HG03469 (cell line): ENCODE measurements at regions not wholly inside any gene's neighbourhood (a gene's known extent, or its start where the extent isn't known, plus 50 kb on each side); places are given as distances from the start of the nearest gene placed in this dataset.

Experiments
- ATAC-seq: cut with Tn5 transposase; IDR thresholded peaks from one replicate; pipeline ENCODE4 v1.9.1; 2021; ENCODE audit warnings: mild to moderate bottlenecking, moderate library complexity, moderate number of reproducible peaks; ENCODE audit not compliant: unreplicated experiment

GRCh38 chr6:1201547-1202200 lies 110.2 kb upstream of the FOXQ1 start:
- no peak for ATAC-seq

DNA sequence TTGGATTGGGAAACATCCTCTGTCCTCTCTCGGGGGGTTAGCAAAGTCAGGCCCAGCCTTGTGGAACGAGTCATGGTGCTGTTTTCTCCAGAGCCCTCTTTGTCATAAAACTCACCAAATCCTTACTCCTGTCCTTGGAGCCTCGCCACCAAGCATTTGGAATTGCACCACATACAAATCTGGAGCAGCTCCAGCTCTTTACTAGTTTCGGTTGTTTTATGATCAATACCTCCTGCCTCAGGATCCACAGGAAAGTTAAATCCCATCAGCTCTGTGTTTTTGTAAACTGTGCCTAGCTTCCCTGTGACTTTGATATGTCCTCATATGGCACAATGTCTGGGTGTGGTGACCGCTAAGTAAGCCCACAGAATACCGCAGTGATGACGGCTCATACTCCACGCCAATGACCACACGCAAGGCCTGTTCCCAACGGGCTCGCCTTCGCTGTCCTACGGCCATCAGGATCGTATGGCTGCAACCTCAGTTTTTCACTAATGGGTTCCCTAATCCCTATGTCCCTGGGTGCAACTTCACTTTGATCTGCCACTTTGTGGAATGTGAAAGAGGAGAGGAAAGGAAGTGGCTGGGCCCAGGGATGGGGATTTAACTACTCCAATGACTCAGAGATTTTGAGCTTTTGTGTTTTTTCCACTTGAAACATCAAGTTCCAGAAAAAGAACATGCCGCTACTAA lies 111.3 kb upstream of the FOXQ1 start:
- no peak for ATAC-seq

DNA sequence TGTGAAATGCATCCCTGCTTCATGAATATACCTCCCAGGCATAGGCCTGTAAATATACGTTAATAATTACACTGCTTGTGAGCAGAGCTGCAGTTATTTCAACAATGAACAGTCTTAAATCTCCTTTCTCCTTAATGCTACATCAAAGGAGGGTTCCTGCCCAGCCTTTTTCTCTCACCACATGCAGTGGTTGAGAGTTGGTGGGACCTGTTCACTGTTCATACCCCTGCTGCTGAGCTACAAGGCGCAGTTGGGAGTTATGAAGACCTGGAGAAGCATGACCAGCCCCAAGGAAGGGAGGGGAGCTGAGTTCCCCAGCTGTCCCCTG lies 111.9 kb upstream of the FOXQ1 start:
- ATAC-seq, result no peak

DNA sequence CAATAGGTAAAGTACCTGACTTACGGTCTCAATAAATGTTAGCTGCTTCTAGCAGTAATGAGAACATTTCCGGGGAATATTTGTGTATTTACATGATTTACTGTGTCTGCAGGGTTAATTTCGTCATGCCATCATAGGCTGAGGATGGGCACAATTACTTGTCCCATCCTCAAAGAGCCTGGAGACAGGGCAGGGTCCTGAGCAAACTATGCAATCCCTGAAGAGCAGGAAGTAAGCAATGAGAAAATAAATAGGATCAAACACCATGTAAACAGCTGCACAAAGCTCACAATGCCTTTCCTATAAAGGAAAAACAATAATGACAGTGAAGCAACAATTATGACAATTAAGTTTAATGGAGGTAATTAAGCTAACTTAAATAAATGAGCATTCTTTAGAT lies 114.6 kb upstream of the FOXQ1 start:
- ATAC-seq, result no peak

GRCh38 chr6:1191141-1191630 lies 120.7 kb upstream of the FOXQ1 start:
- ATAC-seq, result no peak

DNA sequence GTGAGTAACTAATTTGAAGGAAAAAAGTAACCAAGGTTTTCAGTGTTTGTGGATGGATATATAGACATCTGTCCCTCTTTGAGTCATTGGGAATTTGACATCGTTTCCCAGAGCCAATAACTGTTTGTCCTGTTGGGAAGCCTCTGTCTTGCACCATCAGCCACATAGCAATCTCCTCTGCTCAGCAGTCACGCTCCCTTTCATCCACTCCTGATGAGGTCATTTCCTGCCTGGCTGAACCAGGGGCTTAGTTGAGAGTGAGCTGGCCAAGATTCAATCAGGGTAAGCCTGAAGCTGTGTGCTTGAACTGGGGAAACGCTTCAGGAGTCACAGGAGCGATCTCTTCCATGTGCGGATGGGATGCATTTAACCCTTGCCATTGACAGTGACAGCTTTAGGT lies 121.5 kb upstream of the FOXQ1 start:
- ATAC-seq, result no peak

GRCh38 chr6:1188199-1188598 lies 123.7 kb upstream of the FOXQ1 start:
- no peak for ATAC-seq

GRCh38 chr6:1187293-1188131 lies 124.4 kb upstream of the FOXQ1 start:
- ATAC-seq, result no peak

DNA sequence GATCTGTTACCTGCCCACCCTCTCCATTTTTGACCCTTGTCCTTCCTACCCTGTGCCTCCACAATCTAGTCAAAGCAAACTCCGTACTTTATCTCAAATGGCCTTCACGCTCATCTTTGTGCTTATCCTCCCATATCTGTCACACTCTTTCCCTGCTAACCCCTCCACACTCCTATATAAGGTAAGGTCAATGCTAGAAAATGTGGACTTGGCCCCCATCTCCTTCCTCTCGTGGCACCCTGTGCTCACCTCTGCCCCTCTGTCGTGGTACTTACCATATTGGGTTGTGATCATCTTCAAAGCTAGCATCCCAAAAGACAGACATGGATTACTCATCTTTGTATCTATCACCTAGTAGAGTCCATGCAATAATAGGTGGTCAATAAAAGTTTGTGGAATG lies 127.6 kb upstream of the FOXQ1 start:
- no peak for ATAC-seq

DNA sequence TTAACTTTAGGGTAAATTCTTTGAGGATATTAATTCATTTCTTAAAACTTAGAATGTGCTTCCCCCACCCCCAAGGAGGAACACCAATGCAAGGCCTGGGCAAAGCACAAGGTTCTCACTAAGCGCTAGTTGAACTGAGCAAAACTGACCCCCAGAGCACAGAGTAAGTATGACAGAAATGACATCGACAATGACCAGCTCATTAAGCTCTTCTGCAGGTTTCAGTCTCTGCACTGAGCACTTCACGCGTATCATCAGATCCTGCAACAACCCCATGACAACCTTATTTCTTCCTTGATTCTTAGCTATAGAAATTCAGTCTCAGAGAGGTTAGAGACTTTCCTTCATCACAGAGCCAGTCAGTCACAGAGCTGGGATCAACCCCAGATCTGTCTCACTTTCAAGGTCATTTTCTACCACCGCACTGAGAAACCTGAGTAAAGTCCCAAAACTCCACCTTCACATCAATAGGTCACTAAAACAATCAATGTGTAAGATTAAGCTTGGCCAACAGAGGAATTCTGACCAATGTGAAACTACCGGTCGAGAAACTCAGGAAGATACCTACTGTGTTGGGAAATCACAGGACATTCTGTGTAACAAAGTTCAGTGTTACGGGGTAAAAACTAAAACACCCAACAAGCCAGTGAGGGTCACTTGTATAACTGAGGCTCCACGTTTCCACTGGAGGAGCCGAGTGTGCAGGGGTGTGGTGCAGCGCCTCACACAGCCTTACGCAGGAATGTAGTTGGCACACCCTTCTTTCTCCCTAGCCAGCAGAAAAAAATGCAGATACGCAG lies 129.0 kb upstream of the FOXQ1 start:
- no peak for ATAC-seq

- no peak for ATAC-seq
Observed at GRCh38 chr6:1181939-1182605, 129.8 kb upstream of the FOXQ1 start.

GRCh38 chr6:1179571-1180459 lies 132.1 kb upstream of the FOXQ1 start:
- ATAC-seq, result no peak

- no peak for ATAC-seq
Observed at GRCh38 chr6:1178590-1178989, 133.3 kb upstream of the FOXQ1 start.

- ATAC-seq, result no peak
Observed at GRCh38 chr6:1176567-1176966, 135.3 kb upstream of the FOXQ1 start.

GRCh38 chr6:1175877-1176276 lies 136.0 kb upstream of the FOXQ1 start:
- ATAC-seq, result no peak

GRCh38 chr6:1170794-1171193 lies 141.1 kb upstream of the FOXQ1 start:
- ATAC-seq, result no peak

- no peak for ATAC-seq
Observed at GRCh38 chr6:1164600-1164999, 147.3 kb upstream of the FOXQ1 start.

DNA sequence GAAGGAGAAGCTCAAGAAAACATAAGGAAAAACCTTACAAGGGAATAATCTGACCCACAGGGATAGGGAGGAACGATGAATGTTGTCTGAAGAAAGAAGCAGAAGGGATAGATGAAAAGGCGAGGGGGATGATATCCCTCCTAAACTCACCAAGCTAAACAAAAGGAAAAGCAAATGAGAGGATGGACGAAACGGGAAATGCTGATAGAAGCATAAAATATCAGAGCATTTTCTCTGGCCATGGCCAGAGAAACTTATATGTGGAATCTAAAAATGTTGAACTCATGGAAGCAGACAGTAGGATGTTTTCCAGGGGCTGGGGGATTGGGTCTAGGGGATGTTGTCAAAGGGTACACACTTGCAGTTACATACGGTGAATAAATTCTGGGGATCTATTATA lies 148.4 kb upstream of the FOXQ1 start:
- no peak for ATAC-seq
